ENCODE measurements at regions not wholly inside any gene's neighbourhood (a gene's known extent, or its start where the extent isn't known, plus 50 kb on each side); places are given as distances from the start of the nearest gene placed in this dataset.

- no peak overlapping the region for H3K4me3 ChIP-seq (ENCODE audit: low read length)
- DNase-seq (ENCODE audit: low read depth), result no peak
- TF ChIP-seq CTCF (conservative IDR thresholded peaks at IDR 0.05; ENCODE audit: low read length), result no peak
Measured at GRCh38 chr9:115924669-115924987, 229.0 kb upstream of the PAPPA start.

GRCh38 chr9:115925424-115925823 is 228.2 kb upstream of the PAPPA start:
- H3K4me3 ChIP-seq (ENCODE audit: low read length), result no peak overlapping the region
- TF ChIP-seq CTCF (conservative IDR thresholded peaks at IDR 0.05; ENCODE audit: low read length), result no peak
- DNase-seq (ENCODE audit: low read depth), result no peak

DNA sequence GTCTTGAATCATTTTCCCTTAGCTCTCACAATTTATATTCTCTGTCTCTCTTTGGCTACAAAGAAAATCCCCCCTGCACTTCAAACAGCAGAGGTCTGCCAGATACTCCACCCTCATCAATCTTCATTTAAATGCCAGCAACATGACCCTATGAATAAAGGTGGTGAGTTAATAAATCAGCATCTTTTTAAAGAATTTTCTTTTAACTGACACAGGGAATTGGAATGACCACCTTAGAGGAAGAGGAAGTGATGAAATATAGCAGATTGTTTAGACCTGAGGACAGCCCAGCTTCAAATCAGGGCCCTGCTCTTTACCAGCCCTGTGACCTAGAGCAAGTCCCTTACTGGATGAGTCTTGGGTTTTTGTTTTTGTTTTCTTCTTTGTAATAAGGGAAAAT is 223.1 kb upstream of the PAPPA start:
- TF ChIP-seq CTCF (conservative IDR thresholded peaks at IDR 0.05; ENCODE audit: low read length), result no peak
- H3K4me3 ChIP-seq (ENCODE audit: low read length), result no peak overlapping the region
- DNase-seq (ENCODE audit: low read depth), result peak; percentile 32

DNA sequence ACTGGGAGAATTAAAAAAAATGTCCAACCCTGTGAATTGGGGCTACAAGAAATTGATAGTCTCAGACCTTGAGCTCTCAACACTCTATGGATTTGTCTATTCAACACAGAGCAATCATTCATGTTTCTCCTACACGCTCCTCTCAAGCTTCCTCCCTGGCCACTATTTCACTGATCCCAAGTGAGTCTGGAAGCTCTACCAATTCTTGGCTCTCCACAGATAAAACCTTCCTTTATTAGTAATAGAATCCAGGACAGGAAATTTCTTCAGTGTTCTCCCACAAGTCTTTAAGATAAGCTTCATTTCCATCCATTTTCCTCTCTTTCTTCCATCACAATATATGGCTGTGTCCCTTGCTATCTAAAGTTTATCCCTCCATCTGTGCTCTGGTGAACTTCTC is 215.1 kb upstream of the PAPPA start:
- no peak for DNase-seq (ENCODE audit: low read depth)
- no peak overlapping the region for H3K4me3 ChIP-seq (ENCODE audit: low read length)
- TF ChIP-seq CTCF (conservative IDR thresholded peaks at IDR 0.05; ENCODE audit: low read length), result no peak

DNA sequence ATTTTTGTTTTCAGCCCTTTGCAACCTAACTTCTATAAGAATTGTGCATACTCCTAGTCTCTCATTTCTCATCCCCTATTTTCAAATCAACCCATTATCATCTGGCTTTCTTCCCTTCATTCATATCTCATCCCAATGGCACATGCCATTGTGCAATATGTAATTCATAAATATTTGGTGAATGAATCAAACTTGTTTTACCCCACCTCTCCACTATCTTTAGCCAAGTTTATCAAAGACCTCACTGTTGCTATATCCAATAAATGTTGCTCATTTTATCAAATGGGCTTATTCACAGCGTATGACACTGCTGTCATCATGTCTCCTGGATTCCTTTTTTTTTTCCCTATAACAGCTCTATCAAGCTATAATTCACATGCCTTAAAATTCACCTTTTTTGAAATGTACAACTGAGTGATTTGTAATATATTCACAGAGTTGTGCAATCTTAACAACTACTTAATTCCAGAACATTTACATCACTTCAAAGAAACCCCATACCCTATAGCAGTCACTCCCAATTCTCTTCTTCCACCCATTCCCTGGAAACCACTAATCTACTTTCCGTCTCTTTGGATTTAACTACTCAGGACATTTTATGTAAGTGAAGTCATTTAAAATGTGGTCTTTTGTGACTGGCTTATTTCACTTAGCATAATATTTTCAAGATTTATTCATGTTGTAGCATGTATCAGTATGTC is 214.4 kb upstream of the PAPPA start:
- TF ChIP-seq CTCF (conservative IDR thresholded peaks at IDR 0.05; ENCODE audit: low read length), result no peak
- DNase-seq (ENCODE audit: low read depth), result peak; percentile 58
- H3K4me3 ChIP-seq (ENCODE audit: low read length), result no peak overlapping the region

DNA sequence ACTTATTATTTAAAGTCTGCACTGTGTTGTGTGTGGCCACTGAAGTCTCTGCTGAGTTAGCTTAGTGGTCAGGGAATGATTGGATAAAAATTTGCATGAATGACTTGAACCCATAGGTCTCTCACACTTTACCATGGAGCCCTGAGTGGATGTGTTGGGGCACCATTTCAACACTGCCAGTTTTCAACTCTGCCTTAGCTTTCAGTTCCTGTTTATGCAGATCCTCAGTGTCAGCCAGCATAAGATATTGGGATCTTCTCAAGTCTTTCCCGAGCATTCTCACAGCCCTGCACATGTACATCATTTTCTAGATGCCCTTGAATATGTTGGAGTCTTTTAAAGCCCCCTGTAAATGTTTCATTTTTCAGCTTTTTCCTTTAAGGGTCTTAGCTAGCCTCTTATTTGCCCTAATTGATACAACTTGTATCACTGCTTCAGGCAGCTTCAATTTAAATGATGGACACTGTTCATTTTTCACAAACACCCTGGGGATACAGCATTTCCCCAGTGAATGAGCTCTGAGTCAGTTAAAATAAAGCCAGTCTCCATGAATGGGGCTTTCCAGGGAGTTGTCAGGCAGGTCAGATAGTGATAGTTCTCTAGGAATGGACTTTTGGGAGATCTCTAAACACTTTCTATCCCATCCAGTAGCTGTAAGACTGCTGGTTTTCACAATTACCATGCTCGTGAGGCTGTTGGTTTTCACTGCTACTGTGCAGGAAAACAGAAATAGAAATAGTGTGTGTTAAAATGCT is 211.9 kb upstream of the PAPPA start:
- TF ChIP-seq CTCF (conservative IDR thresholded peaks at IDR 0.05; ENCODE audit: low read length), result no peak
- peak; percentile 42 for DNase-seq (ENCODE audit: low read depth)
- no peak overlapping the region for H3K4me3 ChIP-seq (ENCODE audit: low read length)

All from AG10803 (cell line).